ENCODE measurements at regions not wholly inside any gene's neighbourhood (a gene's known extent, or its start where the extent isn't known, plus 50 kb on each side); places are given as distances from the start of the nearest gene placed in this dataset.

GRCh38 chr10:21145751-21146435 lies 248.8 kb upstream of the NEBL start:
- no peak for TF ChIP-seq CTCF (conservative IDR thresholded peaks at IDR 0.05 in 1 of 2, IDR thresholded peaks at IDR 0.05 in 1 of 2; ENCODE audit: low read depth in 1 of 2, low read length in 2 of 2)
- TF ChIP-seq EZH2 (IDR thresholded peaks at IDR 0.05; ENCODE audit: low read length, missing control alignments) = no peak
